ENCODE measurements at regions not wholly inside any gene's neighbourhood (a gene's known extent, or its start where the extent isn't known, plus 50 kb on each side); places are given as distances from the start of the nearest gene placed in this dataset.

GRCh38 chr17:77615703-77616253, 342.7 kb upstream of the TNRC6C start:
- Histone ChIP-seq H3K27me3 (ENCODE audit: low read length) (no peaks in the 10 kb centered on the region), H3K9ac (ENCODE audit: low read length) (no peak overlapping the region), H3K27ac (ENCODE audit: low read depth, low read length) (no peak overlapping the region), H3K9me2 (replicated peaks; ENCODE audit: insufficient read depth, low read length) (no peaks in the 10 kb centered on the region), H3F3A (ENCODE audit: insufficient read depth) (no peaks in the 10 kb centered on the region), H2AFZ (ENCODE audit: low read depth, low read length, severe bottlenecking) (no peak overlapping the region), H3K79me2 (ENCODE audit: insufficient read depth, low read length) (no peaks in the 10 kb centered on the region), H4K20me1 (ENCODE audit: low read depth, low read length) (no peaks in the 10 kb centered on the region), H3K36me3 (ENCODE audit: low read length) (no peaks in the 10 kb centered on the region), H3K9me3 (ENCODE audit: insufficient read depth, low read length) (no peaks in the 10 kb centered on the region), H3K4me2 (ENCODE audit: low read depth, low read length, poor library complexity, severe bottlenecking) (no peak overlapping the region), H3K4me3 (ENCODE audit: insufficient read depth, low read length, poor library complexity, severe bottlenecking) (no peak overlapping the region)
- no peak for TF ChIP-seq CTCF (IDR thresholded peaks at IDR 0.05; ENCODE audit: insufficient read depth, low read length, poor library complexity, severe bottlenecking)
- no peak for TF ChIP-seq EZH2phosphoT487 (conservative IDR thresholded peaks at IDR 0.05; ENCODE audit: low read length)

- Histone ChIP-seq H3K9ac (ENCODE audit: low read length) (no peak overlapping the region), H3K27ac (ENCODE audit: low read depth, low read length) (no peak overlapping the region), H2AFZ (ENCODE audit: low read depth, low read length, severe bottlenecking) (no peak overlapping the region), H3K9me2 (replicated peaks; ENCODE audit: insufficient read depth, low read length) (no peaks in the 10 kb centered on the region), H3K79me2 (ENCODE audit: insufficient read depth, low read length) (no peaks in the 10 kb centered on the region), H3K36me3 (ENCODE audit: low read length) (no peaks in the 10 kb centered on the region), H3F3A (ENCODE audit: insufficient read depth) (no peaks in the 10 kb centered on the region), H3K4me2 (ENCODE audit: low read depth, low read length, poor library complexity, severe bottlenecking) (no peak overlapping the region), H3K9me3 (ENCODE audit: insufficient read depth, low read length) (no peaks in the 10 kb centered on the region), H4K20me1 (ENCODE audit: low read depth, low read length) (no peaks in the 10 kb centered on the region), H3K27me3 (ENCODE audit: low read length) (no peaks in the 10 kb centered on the region), H3K4me3 (ENCODE audit: insufficient read depth, low read length, poor library complexity, severe bottlenecking) (no peak overlapping the region)
- TF ChIP-seq CTCF (IDR thresholded peaks at IDR 0.05; ENCODE audit: insufficient read depth, low read length, poor library complexity, severe bottlenecking), result no peak
- no peak for TF ChIP-seq EZH2phosphoT487 (conservative IDR thresholded peaks at IDR 0.05; ENCODE audit: low read length)
Observed at GRCh38 chr17:77616254-77616731, 342.2 kb upstream of the TNRC6C start.

GRCh38 chr17:77617516-77617915, 341.0 kb upstream of the TNRC6C start:
- Histone ChIP-seq H3K27me3 (ENCODE audit: low read length) (no peaks in the 10 kb centered on the region), H3K9ac (ENCODE audit: low read length) (no peak overlapping the region), H3K9me3 (ENCODE audit: insufficient read depth, low read length) (no peaks in the 10 kb centered on the region), H3K36me3 (ENCODE audit: low read length) (no peaks in the 10 kb centered on the region), H3K27ac (ENCODE audit: low read depth, low read length) (no peak overlapping the region), H3K79me2 (ENCODE audit: insufficient read depth, low read length) (no peaks in the 10 kb centered on the region), H3K4me2 (ENCODE audit: low read depth, low read length, poor library complexity, severe bottlenecking) (no peak overlapping the region), H4K20me1 (ENCODE audit: low read depth, low read length) (no peaks in the 10 kb centered on the region), H3K9me2 (replicated peaks; ENCODE audit: insufficient read depth, low read length) (no peaks in the 10 kb centered on the region), H3F3A (ENCODE audit: insufficient read depth) (no peaks in the 10 kb centered on the region), H3K4me3 (ENCODE audit: insufficient read depth, low read length, poor library complexity, severe bottlenecking) (no peak overlapping the region), H2AFZ (ENCODE audit: low read depth, low read length, severe bottlenecking) (no peak overlapping the region)
- no peak for TF ChIP-seq EZH2phosphoT487 (conservative IDR thresholded peaks at IDR 0.05; ENCODE audit: low read length)
- TF ChIP-seq CTCF (IDR thresholded peaks at IDR 0.05; ENCODE audit: insufficient read depth, low read length, poor library complexity, severe bottlenecking), result no peak
